Epithelial cell of esophagus (primary cell): ENCODE measurements at regions not wholly inside any gene's neighbourhood (a gene's known extent, or its start where the extent isn't known, plus 50 kb on each side); places are given as distances from the start of the nearest gene placed in this dataset.

ENCODE experiments used
- DNase-seq: peaks from one replicate; pipeline ENCODE4 v3.0.0; 2010; ENCODE audit warnings: low read depth
- H3K4me3 ChIP-seq: 2 replicates; pipeline ENCODE4 v1.5.1; 2011; ENCODE audit warnings: mild to moderate bottlenecking, low read length, control low read depth
- CTCF ChIP-seq: IDR thresholded peaks from 2 replicates; pipeline ENCODE4 v1.5.1; 2011; ENCODE audit warnings: low read depth, mild to moderate bottlenecking, low read length, control low read depth, inconsistent platforms; ENCODE audit not compliant: insufficient read depth; ENCODE audit errors: missing control alignments

- no peak overlapping the region for H3K4me3 ChIP-seq
Observed at GRCh38 chrX:134173541-134174272, 63.3 kb upstream of the CCDC160 start.

GRCh38 chrX:134174273-134174660, 62.7 kb upstream of the CCDC160 start:
- no peak for TF ChIP-seq CTCF
- no peak overlapping the region for H3K4me3 ChIP-seq
- DNase-seq: no peak

More at GRCh38 chrX:134173541-134174272, 63.3 kb upstream of the CCDC160 start:
- TF ChIP-seq CTCF: no peak
- DNase-seq: no peak

GRCh38 chrX:134174859-134175258, 62.1 kb upstream of the CCDC160 start:
- TF ChIP-seq CTCF: no peak
- no peak for DNase-seq
- H3K4me3 ChIP-seq: no peak overlapping the region

GRCh38 chrX:134177527-134177926, 59.5 kb upstream of the CCDC160 start:
- no peak for DNase-seq
- no peak overlapping the region for H3K4me3 ChIP-seq
- no peak for TF ChIP-seq CTCF

- no peak for TF ChIP-seq CTCF
- DNase-seq: no peak
- H3K4me3 ChIP-seq: no peak overlapping the region
Observed at GRCh38 chrX:134180601-134181274, 56.2 kb upstream of the CCDC160 start.

- DNase-seq: no peak
- H3K4me3 ChIP-seq: no peak overlapping the region
- TF ChIP-seq CTCF: no peak
Observed at GRCh38 chrX:134181275-134181660, 55.7 kb upstream of the CCDC160 start.
